SH-SY5Y (cell line): ENCODE measurements at regions not wholly inside any gene's neighbourhood (a gene's known extent, or its start where the extent isn't known, plus 50 kb on each side); places are given as distances from the start of the nearest gene placed in this dataset.

Experiments used
- GATA2 ChIP-seq: IDR thresholded peaks from 2 replicates; pipeline ENCODE4 v1.6.1; 2011; ENCODE audit warnings: mild to moderate bottlenecking, low read depth, low read length
- GATA3 ChIP-seq: IDR thresholded peaks from 2 replicates; pipeline ENCODE4 v1.6.1; 2011; ENCODE audit warnings: low read depth, mild to moderate bottlenecking, low read length, moderate library complexity

GRCh38 chr10:59595593-59595992 is 114.1 kb downstream of the SLC16A9 start:
- no peak for TF ChIP-seq GATA3
- no peak for TF ChIP-seq GATA2

GRCh38 chr10:59593768-59594167 is 115.9 kb downstream of the SLC16A9 start:
- TF ChIP-seq GATA2 (no peak), GATA3 (no peak)

GRCh38 chr10:59589796-59590195 is 119.9 kb downstream of the SLC16A9 start:
- no peak for TF ChIP-seq GATA2
- no peak for TF ChIP-seq GATA3

GRCh38 chr10:59588791-59589190 is 120.9 kb downstream of the SLC16A9 start:
- TF ChIP-seq GATA3: no peak
- no peak for TF ChIP-seq GATA2

- TF ChIP-seq GATA2 (no peak), GATA3 (no peak)
Observed at GRCh38 chr10:59587756-59588140, 121.9 kb downstream of the SLC16A9 start.

GRCh38 chr10:59587083-59587755 is 122.4 kb downstream of the SLC16A9 start:
- TF ChIP-seq GATA2 (no peak), GATA3 (no peak)

- no peak for TF ChIP-seq GATA3
- TF ChIP-seq GATA2: no peak
Observed at GRCh38 chr10:59586407-59586891, 123.2 kb downstream of the SLC16A9 start.

GRCh38 chr10:59585046-59585700 is 124.5 kb downstream of the SLC16A9 start:
- TF ChIP-seq GATA3 (no peak), GATA2 (no peak)

GRCh38 chr10:59582780-59583179 is 126.9 kb downstream of the SLC16A9 start:
- TF ChIP-seq GATA2: peak; percentile 94
- TF ChIP-seq GATA3: peak; percentile 73

- TF ChIP-seq GATA2 (no peak), GATA3 (no peak)
Observed at GRCh38 chr10:59582058-59582457, 127.6 kb downstream of the SLC16A9 start.

GRCh38 chr10:59580026-59580863 is 129.4 kb downstream of the SLC16A9 start:
- no peak for TF ChIP-seq GATA2
- TF ChIP-seq GATA3: no peak

GRCh38 chr10:59578741-59579140 is 130.9 kb downstream of the SLC16A9 start:
- TF ChIP-seq GATA2: no peak
- TF ChIP-seq GATA3: no peak

GRCh38 chr10:59577984-59578383 is 131.7 kb downstream of the SLC16A9 start:
- TF ChIP-seq GATA2: no peak
- no peak for TF ChIP-seq GATA3

GRCh38 chr10:59575269-59575668 is 134.4 kb downstream of the SLC16A9 start:
- no peak for TF ChIP-seq GATA2
- TF ChIP-seq GATA3: no peak
